ENCODE measurements at regions not wholly inside any gene's neighbourhood (a gene's known extent, or its start where the extent isn't known, plus 50 kb on each side); places are given as distances from the start of the nearest gene placed in this dataset.

DNA sequence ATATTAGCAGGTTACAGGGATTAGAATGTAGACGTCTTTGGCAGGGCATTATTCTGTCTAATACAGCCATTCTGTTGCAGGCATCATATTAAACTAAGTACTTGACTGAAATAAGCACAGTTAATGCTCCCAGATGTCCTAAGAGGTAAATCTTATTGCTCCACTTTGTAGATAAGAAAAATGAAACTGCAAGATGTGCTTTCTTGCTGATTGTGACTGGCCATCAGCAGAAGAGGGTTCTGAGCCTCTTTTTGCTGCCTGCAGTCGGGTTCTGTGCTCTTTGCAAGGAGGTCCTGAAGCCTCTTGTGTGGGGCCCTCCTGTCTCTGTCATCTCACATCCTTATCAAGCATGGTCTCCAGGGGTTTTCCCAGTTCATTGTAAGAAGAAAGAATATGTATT, 167.1 kb downstream of the KCNJ2 start:
- TF ChIP-seq, protein P1, sequence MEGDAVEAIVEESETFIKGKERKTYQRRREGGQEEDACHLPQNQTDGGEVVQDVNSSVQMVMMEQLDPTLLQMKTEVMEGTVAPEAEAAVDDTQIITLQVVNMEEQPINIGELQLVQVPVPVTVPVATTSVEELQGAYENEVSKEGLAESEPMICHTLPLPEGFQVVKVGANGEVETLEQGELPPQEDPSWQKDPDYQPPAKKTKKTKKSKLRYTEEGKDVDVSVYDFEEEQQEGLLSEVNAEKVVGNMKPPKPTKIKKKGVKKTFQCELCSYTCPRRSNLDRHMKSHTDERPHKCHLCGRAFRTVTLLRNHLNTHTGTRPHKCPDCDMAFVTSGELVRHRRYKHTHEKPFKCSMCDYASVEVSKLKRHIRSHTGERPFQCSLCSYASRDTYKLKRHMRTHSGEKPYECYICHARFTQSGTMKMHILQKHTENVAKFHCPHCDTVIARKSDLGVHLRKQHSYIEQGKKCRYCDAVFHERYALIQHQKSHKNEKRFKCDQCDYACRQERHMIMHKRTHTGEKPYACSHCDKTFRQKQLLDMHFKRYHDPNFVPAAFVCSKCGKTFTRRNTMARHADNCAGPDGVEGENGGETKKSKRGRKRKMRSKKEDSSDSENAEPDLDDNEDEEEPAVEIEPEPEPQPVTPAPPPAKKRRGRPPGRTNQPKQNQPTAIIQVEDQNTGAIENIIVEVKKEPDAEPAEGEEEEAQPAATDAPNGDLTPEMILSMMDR (conservative IDR thresholded peaks at IDR 0.05; ENCODE audit: low read depth, low read length): no peak
- TF ChIP-seq EZH2 (IDR thresholded peaks at IDR 0.05; ENCODE audit: low read length, unreplicated experiment): no peak
